Stimulated activated CD4-positive, alpha-beta T cell treated with anti-CD3 and anti-CD28 coated beads, Interleukin-4, amount 100 ng/mL, for 24 hours (primary cell): ENCODE measurements at regions not wholly inside any gene's neighbourhood (a gene's known extent, or its start where the extent isn't known, plus 50 kb on each side); places are given as distances from the start of the nearest gene placed in this dataset.
"Not testable (repeated sequence)": the region's sequence is repeated elsewhere in the genome, so short reads cannot be mapped to it uniquely, and the experiment has no call there.

ENCODE experiments used
- DNase-seq: peaks from one replicate; pipeline ENCODE4 v3.0.0-alpha.2; 2020

DNA sequence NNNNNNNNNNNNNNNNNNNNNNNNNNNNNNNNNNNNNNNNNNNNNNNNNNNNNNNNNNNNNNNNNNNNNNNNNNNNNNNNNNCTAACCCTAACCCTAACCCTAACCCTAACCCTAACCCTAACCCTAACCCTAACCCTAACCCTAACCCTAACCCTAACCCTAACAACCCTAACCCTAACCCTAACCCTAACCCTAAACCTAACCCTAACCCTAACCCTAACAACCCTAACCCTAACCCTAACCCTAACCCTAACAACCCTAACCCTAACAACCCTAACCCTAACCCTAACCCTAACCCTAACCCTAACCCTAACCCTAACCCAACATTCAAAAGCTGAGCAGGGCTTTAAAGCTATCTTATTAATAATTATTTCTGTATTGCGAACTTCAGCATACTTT lies 182.5 kb upstream of the FAM20C start:
- not testable (repeated sequence) for DNase-seq

DNA sequence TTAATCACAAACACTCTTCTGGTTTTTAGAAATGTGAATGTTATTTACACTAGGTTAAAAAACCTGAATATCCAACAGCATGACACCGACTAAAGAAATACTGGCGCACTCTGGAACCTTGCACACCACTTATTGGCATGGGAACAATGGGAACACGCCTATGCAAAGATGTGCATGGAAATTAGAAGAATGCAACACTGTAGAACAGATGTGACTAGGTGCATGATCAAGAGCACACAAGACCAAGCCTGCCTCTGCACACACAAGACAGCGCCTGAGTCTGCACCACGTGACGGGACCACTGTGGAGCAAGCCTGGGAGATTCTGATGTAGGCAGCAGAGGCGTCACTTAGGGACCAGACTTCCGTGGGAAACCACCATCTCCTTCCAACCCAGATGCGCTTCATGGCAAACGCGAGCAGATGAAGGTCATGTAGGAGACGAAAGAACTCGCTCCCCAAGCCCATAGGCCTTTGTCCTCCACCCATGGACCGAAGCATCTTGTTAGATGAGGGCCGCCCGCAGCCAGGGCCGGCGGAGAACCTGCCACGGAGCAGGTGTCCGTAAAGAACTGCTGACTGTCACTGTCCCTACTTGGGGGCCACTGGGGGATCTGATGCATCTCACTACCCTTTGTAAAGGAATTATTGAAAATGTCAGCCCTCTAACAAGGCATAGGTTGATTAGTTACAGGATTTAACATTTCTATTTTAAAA lies 159.6 kb upstream of the FAM20C start:
- not testable (repeated sequence) for DNase-seq

DNA sequence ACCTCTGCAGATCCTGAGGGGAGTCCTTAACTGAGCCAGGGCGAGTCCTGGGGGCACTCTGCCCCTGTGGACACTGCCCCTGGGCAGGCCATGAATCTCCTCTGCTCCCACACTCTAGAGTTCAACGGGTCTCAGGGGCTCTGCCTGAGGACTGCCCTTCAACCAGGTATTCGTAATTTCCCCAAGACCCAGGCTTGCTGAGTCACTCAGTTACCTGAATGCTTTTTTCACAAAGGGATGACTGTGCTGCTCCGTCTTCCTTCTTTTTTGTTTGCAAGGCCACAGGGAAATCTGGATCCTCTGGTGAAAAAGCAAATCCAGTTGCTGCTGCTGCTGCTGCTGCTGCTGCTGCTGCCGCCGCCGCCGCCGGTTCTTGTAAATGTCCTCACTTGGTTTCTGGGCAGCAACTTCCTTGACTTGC lies 157.2 kb upstream of the FAM20C start:
- DNase-seq = not testable (repeated sequence)

DNA sequence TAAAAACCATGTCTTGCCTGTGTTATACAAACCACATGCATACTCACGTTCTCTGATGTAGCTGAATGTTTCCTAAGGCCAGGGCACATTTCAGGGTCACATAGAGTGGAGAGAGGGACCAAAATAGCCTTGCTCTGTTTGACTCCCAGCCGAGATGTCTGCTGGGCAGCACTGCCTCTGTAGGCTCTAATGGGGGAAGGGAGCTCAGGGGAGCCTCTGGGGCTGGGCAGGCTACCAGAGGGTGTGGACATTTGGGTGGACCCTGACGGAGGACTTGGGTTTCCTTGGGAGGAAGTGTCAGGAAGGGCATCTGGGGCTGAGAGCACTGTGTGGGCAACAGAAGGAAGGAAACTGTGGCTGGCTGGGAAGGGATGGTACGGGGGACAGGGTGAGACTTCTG lies 155.8 kb upstream of the FAM20C start:
- DNase-seq = not testable (repeated sequence)

DNA sequence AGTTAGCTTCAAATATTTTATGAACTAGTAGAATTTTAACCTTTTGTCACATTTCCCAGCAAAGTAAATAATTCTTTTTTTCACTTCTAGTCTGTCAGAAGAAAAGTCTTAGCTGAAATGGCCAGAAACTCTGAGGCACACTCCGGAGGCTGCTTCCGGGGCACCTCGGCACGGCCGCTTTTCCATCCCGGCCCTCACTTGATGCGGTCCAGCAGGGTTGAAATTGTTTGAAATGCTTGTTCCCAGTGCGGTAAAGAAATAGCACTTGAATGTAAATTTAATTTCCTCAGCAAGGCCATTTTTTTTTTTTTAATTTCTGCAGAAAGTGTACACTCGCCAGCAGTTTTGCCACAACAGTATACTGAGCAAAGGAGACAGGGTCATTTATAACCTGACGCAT lies 154.7 kb upstream of the FAM20C start:
- not testable (repeated sequence) for DNase-seq

- not testable (repeated sequence) for DNase-seq
Observed at GRCh38 chr7:38444-38843, 153.9 kb upstream of the FAM20C start.

DNA sequence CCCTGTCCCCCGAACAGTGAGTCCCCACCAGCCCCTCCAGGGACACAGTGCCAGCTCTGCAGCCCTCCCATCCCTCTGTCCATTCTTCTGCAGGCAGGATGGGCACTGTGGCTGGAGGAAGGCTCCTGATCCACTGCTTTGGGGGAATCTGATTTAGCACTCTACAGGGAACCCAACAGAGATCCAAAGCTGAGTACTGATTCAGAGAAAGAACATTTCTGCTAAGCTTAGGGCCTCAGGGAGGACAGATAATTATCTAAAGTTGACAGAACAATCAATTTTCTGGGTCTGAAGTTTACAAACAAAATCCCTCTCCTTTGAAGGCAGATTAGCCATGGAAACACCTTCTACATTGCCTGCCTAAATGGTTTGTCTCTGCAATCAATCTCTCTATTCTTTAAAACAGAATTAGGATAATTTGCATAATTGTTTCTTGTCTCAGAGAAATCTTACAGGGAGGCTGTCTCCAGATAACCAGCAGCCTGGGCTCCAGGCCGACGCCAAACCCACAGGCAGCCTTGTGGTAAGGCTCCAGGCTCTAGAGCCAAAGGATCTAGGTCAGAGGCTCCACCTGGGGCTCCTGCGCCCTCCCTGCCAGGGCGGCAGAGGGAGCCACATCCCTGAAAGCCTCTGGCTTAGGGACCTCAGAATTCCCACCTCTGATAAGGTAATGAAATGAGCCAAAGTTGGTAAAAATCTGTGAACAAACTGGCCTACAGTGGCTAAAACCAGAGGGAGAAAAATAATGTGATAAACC lies 152.2 kb upstream of the FAM20C start:
- not testable (repeated sequence) for DNase-seq

DNA sequence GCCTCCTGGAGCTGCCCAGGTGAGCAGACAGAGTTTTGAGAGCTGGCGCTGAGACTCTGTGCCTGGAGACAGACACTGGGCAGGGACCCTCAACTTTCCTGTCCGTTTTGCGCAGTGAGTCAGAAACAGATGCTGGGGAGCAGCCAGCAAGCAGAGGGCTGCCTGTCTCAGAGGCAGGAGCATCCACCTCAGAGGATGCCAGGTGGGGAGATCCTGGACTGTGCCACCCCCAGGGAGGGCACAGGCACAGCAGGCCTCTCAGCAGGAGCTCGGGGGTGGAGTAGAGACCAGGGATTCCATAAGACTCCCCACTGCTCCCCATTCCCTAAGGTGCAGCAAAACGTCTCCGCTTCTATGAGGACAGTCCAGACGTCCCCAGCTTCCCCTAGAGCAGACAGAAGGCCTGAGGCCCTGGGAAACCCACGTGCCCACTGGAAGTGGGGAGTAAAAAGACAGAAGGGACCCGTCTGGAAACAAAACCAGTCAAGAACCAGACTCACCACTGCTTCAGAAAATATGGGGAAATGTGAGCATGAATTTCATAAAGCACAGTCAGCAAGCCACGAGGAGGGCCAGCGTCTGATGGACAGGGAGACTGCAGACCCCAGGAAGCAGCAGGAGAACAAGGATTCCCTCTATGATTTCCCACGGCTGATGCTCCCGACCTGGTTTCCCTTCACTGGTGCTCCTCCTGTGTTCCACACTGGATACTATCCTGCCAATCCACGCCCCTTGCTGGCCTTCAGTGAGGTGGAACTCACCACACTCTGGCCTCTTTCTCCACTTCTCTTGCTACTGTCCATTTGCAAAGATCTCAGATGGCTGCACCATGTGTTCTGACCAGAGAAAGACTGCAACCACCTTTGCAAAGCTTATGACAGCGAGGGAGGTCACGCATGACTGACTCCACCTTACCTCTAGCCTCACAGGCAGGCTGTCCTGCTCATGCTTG lies 151.3 kb upstream of the FAM20C start:
- no peak for DNase-seq

GRCh38 chr7:41917-42565 lies 150.3 kb upstream of the FAM20C start:
- no peak for DNase-seq

DNA sequence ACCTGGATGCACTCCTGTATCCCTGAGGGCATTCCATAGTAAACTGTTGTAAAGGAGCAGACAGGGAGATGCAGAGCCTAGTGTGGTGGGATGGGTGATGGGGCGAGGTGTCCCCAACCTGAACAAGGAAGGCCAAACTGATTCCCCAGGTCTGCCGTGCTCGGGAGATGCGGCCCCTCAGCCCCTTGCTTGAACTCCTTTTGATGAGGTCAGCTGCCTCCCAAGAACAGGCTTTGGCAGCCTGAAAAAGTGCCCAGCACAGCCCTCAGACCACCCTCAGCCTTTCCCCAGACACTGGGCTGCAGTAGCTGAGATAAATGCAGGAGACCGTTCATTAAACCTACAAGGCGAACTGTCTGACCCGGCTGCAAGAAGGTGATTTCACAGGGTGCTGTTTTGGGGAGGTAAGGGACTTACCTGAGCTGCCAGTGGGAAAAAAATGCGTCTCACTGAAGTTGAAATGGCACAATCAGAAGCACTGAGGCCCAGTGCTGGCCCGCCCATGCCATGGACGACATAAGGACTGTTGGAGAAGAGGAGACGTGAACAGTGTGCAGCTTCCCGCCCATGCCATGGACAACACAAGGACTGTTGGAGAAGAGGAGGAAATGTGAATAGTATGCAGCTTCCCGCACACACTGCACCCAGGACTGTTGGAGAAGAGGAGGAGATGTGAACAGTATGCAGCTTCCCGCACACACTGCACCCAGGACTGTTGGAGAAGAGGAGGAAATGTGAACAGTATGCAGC lies 148.4 kb upstream of the FAM20C start:
- peak; percentile 1 for DNase-seq

- peak; percentile 1 for DNase-seq
Observed at GRCh38 chr7:44541-44896, 147.9 kb upstream of the FAM20C start.

- peak; percentile 2 for DNase-seq
Observed at GRCh38 chr7:45106-46090, 147.0 kb upstream of the FAM20C start.

DNA sequence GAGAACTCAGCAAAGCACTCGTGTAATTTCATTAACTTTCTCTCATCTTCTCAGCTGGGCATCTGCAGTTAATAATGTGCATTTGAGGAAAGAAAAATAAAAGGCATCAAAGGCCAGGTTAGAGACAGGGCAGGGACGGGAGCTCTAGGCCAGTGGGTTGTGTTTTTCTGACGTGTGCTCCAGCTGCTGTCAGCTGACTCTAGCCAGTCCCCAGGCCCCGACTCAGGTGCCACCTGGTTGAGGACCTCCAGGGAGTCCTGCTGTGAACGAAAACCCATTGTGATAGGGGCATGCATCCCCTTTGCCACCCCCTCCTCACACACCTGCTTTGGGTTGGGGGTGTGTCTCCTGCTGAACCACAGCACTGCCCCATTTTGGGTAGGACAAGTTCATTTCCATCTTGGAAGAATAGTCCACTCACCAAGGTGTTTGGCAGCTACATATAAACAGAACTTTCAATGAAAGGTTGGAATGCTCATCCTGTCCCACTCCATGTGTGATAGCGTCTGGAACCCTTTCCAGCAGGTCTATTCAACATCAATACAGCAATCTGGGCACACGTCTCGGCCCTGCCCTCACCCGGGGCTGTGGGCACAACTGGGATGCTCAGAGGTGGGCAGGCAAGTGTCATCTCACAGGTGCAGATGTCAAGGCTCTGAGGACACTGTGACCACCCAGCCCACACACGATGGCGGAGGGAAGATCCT lies 146.1 kb upstream of the FAM20C start:
- no peak for DNase-seq

DNA sequence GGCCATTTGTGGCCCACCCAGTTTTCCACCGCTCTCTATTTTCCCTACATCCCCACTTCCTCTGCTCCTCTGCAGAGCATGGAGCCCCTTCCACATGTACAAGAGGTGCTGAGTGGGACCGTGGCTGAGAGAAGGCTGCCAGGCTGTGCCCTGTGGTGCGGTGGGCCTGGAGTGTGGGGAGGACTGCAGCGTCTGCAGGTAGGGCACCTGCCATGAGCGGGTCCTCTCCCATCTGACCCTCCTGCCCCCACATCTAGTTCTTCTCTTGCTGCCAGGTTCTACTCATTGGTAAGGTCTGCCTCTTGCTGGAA lies 145.6 kb upstream of the FAM20C start:
- DNase-seq = no peak

DNA sequence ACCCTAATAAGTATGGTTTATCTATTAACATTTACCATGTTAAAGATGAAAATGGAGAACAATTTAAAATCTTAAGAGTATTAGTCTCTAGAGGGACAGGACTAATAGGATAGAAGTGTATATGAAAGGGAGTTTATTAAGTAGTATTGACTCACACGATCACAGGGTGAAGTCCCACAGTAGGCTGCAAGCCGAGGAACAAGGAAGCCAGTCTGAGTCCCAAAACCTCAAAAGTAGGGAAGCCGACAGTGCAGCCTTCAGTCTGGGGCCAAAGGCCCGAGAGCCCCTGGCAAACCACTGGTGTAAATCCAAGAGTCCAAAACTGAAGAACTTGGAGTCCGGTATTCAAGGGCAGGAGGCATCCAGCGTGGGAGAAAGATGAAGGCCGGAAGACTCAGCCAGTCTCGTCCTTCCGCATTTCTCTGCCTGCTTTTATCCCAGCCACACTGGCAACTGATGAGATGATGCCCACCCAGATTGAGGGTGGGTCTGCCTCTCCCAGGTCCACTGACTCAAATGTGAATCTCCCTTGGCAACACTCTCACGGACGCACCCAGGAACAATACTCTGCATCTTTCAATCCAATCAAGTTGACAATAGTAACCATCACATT lies 140.8 kb upstream of the FAM20C start:
- DNase-seq = no peak

GRCh38 chr7:52100-52499 lies 140.3 kb upstream of the FAM20C start:
- DNase-seq = no peak

GRCh38 chr7:53531-53930 lies 138.8 kb upstream of the FAM20C start:
- DNase-seq = no peak

DNA sequence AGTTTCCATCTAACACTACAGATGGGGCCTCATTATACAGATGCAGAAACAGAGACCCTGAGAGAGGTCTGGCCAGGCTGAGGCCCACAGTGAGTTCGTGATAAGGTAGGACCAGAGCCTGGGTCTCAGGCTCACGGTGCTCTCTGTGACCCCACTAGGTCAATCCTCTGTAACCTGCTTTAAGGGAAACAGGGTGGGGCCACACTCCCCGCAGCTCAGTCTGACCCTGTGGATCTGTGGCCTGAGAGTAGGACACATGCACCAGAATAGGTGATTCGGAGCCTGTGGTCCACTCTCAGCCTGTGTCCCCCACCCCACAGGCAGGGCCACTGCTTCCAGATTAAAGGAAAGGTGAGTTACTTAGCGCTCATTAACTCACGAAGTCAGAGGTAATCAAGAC lies 137.8 kb upstream of the FAM20C start:
- no peak for DNase-seq

- no peak for DNase-seq
Observed at GRCh38 chr7:55690-56248, 136.6 kb upstream of the FAM20C start.
